GM23248 (cell line): ENCODE measurements at regions not wholly inside any gene's neighbourhood (a gene's known extent, or its start where the extent isn't known, plus 50 kb on each side); places are given as distances from the start of the nearest gene placed in this dataset.

Source experiments
- EZH2 ChIP-seq: fragments of 200-600 bp; sonication (generic); IDR thresholded peaks from 2 replicates; pipeline ENCODE4 v1.6.1; 2018; ENCODE audit warnings: antibody characterized with exemption, mild to moderate bottlenecking; ENCODE audit not compliant: insufficient read depth, poor library complexity, severe bottlenecking
- EZH2phosphoT487 ChIP-seq: fragments of 200-600 bp; sonication (generic); IDR thresholded peaks from 2 replicates; pipeline ENCODE4 v1.6.1; 2018; ENCODE audit warnings: antibody characterized with exemption, moderate library complexity, mild to moderate bottlenecking, low read depth; ENCODE audit not compliant: insufficient read depth

- TF ChIP-seq EZH2: no peak
- no peak for TF ChIP-seq EZH2phosphoT487
Measured at GRCh38 chrX:5632887-5633286, 595.8 kb downstream of the NLGN4X start.
